ENCODE measurements at regions not wholly inside any gene's neighbourhood (a gene's known extent, or its start where the extent isn't known, plus 50 kb on each side); places are given as distances from the start of the nearest gene placed in this dataset.

DNA sequence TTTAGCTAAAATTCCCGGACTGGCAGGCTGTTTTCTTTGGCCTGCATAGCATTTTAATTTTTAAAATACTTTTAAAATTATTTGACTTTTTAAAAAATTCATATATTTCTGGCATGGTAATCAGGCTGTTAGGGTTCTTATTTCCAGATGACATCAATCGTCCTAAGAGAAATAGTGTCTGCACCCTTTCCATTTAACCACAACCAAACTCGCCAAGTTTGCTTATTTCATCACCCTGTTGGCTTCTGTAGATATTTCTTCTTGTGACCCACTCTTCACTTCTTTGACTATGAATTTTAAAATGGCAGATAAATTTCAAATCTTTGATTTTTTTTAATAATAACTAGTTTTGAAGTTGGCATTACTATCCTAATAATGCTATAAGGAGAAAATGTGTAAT, 675.7 kb upstream of the FTMT start:
- H3K27me3 Mint-ChIP-seq, result no peaks in the 10 kb centered on the region
- H3K36me3 Mint-ChIP-seq, result no peaks in the 10 kb centered on the region
- H3K36me3 ChIP-seq (ENCODE audit: control insufficient read depth, insufficient read depth, low read length), result no peaks in the 10 kb centered on the region
- H3K27ac ChIP-seq (ENCODE audit: insufficient read depth, low read length, poor library complexity, severe bottlenecking), result no peak overlapping the region
- H3K9me3 Mint-ChIP-seq, result peaks cover 0 to 10% (median 2%) of the 10 kb centered on the region in 7 donors
- H3K4me1 Mint-ChIP-seq, result no peaks in the 10 kb centered on the region
- DNase-seq (no peak), ATAC-seq (ENCODE audit: low read depth in 2 of 2) (no peak)
- H3K4me3 Mint-ChIP-seq, result no peak overlapping the region
- no peaks in the 10 kb centered on the region for H3K9me3 ChIP-seq (ENCODE audit: control insufficient read depth in 2 of 2, low read length in 2 of 2)
- no peak overlapping the region for H3K4me3 ChIP-seq (ENCODE audit: low read depth, low read length)
- no peak overlapping the region for H3K27ac Mint-ChIP-seq
- H3K4me1 ChIP-seq (ENCODE audit: control insufficient read depth, insufficient read depth, low read length, poor library complexity, severe bottlenecking), result no peaks in the 10 kb centered on the region
- H3K27me3 ChIP-seq (ENCODE audit: control insufficient read depth, insufficient read depth, low read length), result no peaks in the 10 kb centered on the region

DNA sequence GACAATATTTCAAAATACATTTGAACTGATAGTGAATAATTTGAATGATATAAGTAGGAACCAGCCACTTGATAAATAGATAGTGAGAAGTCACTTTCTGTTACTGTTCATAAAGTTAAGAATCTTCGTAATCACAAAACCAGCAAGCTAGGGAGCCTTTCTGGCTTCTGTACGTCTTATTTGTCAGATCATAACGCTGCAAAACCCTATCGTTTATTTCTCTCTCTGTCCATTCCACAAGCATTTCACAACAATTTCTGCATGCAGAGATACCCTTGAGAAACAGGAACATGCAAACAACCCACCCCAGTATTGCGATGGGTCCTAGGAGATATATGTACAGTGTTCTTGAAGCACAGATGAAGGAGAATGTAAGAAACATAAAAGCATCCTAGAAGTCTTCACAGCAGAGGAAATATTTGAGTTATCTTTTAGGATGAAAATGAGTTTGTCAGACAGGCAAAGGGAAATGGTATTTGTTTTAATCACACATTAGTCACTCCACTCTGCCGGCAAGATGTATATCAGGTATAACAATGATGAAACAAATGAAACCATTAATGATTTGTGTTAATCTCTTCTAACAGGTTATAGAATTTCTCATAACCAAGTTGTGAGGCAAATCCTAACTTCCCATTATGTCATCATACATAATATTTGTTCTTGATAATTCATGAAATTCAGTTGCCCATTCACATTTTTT, 668.7 kb upstream of the FTMT start:
- H3K9me3 ChIP-seq (ENCODE audit: control insufficient read depth in 2 of 2, low read length in 2 of 2), result peaks cover 0 to 2% of the 10 kb centered on the region in 2 experiments
- no peaks in the 10 kb centered on the region for H3K4me1 ChIP-seq (ENCODE audit: control insufficient read depth, insufficient read depth, low read length, poor library complexity, severe bottlenecking)
- Mint-ChIP-seq H3K27me3 (no peaks in the 10 kb centered on the region), H3K4me1 (no peaks in the 10 kb centered on the region), H3K4me3 (no peak overlapping the region), H3K9me3 (peaks cover 0 to 10% (median 1%) of the 10 kb centered on the region in 7 donors), H3K27ac (no peak overlapping the region), H3K36me3 (no peaks in the 10 kb centered on the region)
- no peak for ATAC-seq (ENCODE audit: low read depth in 2 of 2)
- no peak overlapping the region for H3K4me3 ChIP-seq (ENCODE audit: low read depth, low read length)
- DNase-seq, result no peak
- no peaks in the 10 kb centered on the region for H3K36me3 ChIP-seq (ENCODE audit: control insufficient read depth, insufficient read depth, low read length)
- no peaks in the 10 kb centered on the region for H3K27me3 ChIP-seq (ENCODE audit: control insufficient read depth, insufficient read depth, low read length)
- no peak overlapping the region for H3K27ac ChIP-seq (ENCODE audit: insufficient read depth, low read length, poor library complexity, severe bottlenecking)

DNA sequence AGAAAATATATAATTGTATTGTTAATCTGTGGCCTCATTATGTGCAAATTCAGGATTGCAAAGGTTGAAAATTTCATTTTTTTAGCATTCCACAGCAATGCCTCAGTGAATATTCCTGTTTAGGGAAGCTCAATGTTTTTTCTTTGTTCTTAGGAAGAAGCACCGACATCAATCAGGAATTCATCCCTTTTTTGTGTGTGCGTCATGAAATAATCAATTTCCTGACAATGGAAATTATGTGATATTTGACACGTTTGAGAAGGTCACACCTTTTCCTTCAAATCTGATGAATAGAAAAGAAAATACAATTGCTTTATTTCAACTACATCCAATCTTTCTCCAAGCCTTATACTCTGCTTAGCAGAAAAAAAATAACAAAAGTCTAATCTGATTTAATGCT, 662.8 kb upstream of the FTMT start:
- Mint-ChIP-seq H3K36me3 (no peaks in the 10 kb centered on the region), H3K27me3 (no peaks in the 10 kb centered on the region), H3K4me1 (no peaks in the 10 kb centered on the region), H3K9me3 (peaks cover 0 to 10% (median 3%) of the 10 kb centered on the region in 7 donors), H3K27ac (no peak overlapping the region), H3K4me3 (no peak overlapping the region)
- H3K4me1 ChIP-seq (ENCODE audit: control insufficient read depth, insufficient read depth, low read length, poor library complexity, severe bottlenecking), result no peaks in the 10 kb centered on the region
- no peak overlapping the region for H3K4me3 ChIP-seq (ENCODE audit: low read depth, low read length)
- no peak for ATAC-seq (ENCODE audit: low read depth in 2 of 2)
- H3K27ac ChIP-seq (ENCODE audit: insufficient read depth, low read length, poor library complexity, severe bottlenecking), result no peak overlapping the region
- no peaks in the 10 kb centered on the region for H3K36me3 ChIP-seq (ENCODE audit: control insufficient read depth, insufficient read depth, low read length)
- no peak for DNase-seq
- no peaks in the 10 kb centered on the region for H3K9me3 ChIP-seq (ENCODE audit: control insufficient read depth in 2 of 2, low read length in 2 of 2)
- no peaks in the 10 kb centered on the region for H3K27me3 ChIP-seq (ENCODE audit: control insufficient read depth, insufficient read depth, low read length)

DNA sequence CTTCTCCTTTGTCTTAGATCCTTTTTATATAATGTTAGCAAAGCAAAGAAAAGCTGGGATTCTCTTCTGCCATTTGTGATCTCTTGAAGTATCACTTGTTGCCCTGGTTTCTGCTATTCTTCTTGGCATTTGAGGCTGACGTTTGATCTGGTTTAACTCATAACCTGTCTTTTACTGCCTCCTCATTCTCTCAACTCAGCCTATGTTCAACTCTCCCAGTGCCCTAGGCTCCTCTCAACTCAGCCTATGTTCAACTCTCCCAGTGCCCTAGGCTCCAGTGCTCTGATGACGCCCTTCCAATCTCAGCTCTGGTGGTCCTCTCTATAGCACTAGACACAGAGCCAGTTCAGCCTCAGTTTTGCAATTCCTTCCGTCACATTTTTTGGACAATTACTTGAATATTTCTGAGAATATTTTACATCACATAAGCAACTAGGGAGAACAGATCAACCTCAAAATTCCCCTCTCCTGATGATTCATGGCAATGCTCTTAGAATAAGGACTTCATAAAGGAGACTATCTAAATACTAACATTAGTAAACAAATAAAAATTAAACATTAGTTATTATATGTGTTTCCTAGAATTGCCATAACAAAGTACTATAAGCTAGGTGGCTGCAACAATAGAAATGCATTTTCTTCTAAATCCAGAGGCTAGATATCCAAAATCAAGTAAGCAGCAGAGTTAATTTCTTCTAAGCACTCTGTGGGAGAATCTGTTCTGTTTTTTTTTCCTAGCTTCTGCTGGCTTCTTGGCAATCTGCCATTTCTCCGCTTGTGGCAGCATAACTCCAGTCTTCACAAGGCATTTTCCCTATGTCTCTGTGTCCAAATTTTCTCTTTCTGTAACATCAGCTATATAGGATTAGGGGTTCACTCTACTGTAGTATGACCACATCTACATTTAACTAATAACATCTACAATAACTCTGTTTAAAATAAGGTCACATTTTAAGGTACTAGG, 662.1 kb upstream of the FTMT start:
- Mint-ChIP-seq H3K4me3 (no peak overlapping the region), H3K36me3 (no peaks in the 10 kb centered on the region), H3K4me1 (no peaks in the 10 kb centered on the region), H3K27ac (no peak overlapping the region), H3K27me3 (no peaks in the 10 kb centered on the region), H3K9me3 (peaks cover 1 to 10% (median 3%) of the 10 kb centered on the region in 7 donors)
- Histone ChIP-seq H3K4me3 (ENCODE audit: low read depth, low read length) (no peak overlapping the region), H3K9me3 (ENCODE audit: control insufficient read depth in 2 of 2, low read length in 2 of 2) (no peaks in the 10 kb centered on the region), H3K27ac (ENCODE audit: insufficient read depth, low read length, poor library complexity, severe bottlenecking) (no peak overlapping the region), H3K4me1 (ENCODE audit: control insufficient read depth, insufficient read depth, low read length, poor library complexity, severe bottlenecking) (no peaks in the 10 kb centered on the region), H3K27me3 (ENCODE audit: control insufficient read depth, insufficient read depth, low read length) (no peaks in the 10 kb centered on the region), H3K36me3 (ENCODE audit: control insufficient read depth, insufficient read depth, low read length) (no peaks in the 10 kb centered on the region)
- DNase-seq (no peak), ATAC-seq (ENCODE audit: low read depth in 2 of 2) (no peak)

DNA sequence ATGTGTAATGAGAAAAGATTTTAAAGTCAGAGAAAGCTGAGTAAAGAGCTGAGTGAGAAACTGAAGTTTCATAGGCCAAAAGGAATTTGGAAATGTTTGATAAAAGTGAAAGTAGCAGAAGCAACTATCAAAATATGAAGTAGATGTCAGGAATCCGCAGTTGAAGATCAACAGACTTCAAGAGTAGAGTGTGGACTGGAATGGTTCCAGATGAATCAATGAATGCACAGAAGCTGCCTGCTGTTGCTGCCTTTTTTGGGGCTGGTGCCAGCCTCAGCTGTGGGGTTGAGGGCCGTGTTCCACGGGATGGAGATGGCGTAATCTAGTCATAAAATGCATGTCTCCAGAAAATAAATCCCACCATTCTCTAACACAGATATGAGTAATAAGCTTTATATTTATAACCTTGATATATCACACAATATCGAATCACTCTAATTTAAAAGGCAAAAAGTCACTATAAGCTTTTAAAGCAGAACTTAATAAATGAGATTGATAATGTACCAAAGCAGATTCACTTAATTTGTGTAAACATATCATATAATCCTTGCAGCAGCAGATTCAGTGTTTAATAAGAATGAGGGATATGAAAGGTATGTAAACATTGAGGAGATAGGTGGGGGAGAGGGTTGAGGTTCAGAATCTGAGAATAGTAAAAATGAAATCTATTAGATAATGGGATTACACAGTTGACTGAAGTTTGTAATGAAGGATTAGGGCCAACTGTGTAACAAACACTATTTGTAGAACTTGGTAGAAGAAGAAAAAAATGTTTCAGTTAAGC, 652.3 kb upstream of the FTMT start:
- no peaks in the 10 kb centered on the region for H3K27me3 Mint-ChIP-seq
- Histone ChIP-seq H3K36me3 (ENCODE audit: control insufficient read depth, insufficient read depth, low read length) (no peaks in the 10 kb centered on the region), H3K27ac (ENCODE audit: insufficient read depth, low read length, poor library complexity, severe bottlenecking) (no peak overlapping the region), H3K4me1 (ENCODE audit: control insufficient read depth, insufficient read depth, low read length, poor library complexity, severe bottlenecking) (no peaks in the 10 kb centered on the region), H3K27me3 (ENCODE audit: control insufficient read depth, insufficient read depth, low read length) (no peaks in the 10 kb centered on the region), H3K9me3 (ENCODE audit: control insufficient read depth in 2 of 2, low read length in 2 of 2) (no peaks in the 10 kb centered on the region), H3K4me3 (ENCODE audit: low read depth, low read length) (no peak overlapping the region)
- H3K4me1 Mint-ChIP-seq, result no peaks in the 10 kb centered on the region
- no peak overlapping the region for H3K4me3 Mint-ChIP-seq
- no peaks in the 10 kb centered on the region for H3K36me3 Mint-ChIP-seq
- H3K27ac Mint-ChIP-seq, result no peak overlapping the region
- ATAC-seq (ENCODE audit: low read depth in 2 of 2) (no peak), DNase-seq (no peak)
- H3K9me3 Mint-ChIP-seq, result peaks cover 0 to 6% (median 1%) of the 10 kb centered on the region in 7 donors

DNA sequence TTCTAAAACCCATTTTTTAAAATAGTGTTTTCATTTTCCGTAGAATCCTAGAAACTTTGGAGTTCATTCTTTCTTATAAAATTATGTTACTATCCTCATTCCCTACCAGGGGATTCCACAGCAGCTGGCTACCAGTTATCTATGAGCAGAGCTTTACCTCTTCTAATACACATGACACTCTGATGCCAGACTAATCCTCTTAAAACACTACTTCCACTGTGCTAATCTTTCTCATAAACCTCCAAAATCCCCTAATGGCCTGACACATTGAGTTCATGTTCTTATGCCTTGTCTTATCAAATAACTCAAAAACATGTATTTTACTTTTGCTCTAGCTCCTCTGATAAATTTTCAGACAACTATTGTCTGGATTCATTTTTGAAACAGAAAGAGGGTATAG, 633.6 kb upstream of the FTMT start:
- no peaks in the 10 kb centered on the region for H3K27me3 Mint-ChIP-seq
- no peak overlapping the region for H3K27ac ChIP-seq (ENCODE audit: insufficient read depth, low read length, poor library complexity, severe bottlenecking)
- no peak overlapping the region for H3K27ac Mint-ChIP-seq

DNA sequence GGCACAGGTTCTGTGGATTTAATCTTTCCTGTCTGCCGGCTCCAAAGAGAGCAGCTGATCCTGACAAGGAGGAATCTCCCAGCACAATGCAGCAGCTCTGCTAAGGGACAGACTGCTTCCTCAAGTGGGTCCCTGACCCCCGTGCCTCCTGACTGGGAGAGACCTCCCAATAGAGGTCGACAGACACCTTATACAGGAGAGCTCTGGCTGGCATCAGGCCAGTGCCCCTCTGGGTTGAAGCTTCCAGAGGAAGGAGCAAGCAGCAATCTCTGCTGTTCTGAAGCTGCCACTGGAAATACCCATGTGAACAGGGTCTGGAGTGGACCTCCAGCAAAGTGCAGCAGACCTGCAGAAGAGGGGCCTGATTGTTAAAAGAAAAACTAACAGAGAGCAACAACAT, 630.2 kb upstream of the FTMT start:
- Histone ChIP-seq H3K27me3 (ENCODE audit: control insufficient read depth, insufficient read depth, low read length) (no peaks in the 10 kb centered on the region), H3K4me3 (ENCODE audit: low read depth, low read length) (no peak overlapping the region), H3K27ac (ENCODE audit: insufficient read depth, low read length, poor library complexity, severe bottlenecking) (no peak overlapping the region), H3K36me3 (ENCODE audit: control insufficient read depth, insufficient read depth, low read length) (no peaks in the 10 kb centered on the region), H3K9me3 (ENCODE audit: control insufficient read depth in 2 of 2, low read length in 2 of 2) (peaks cover 4 to 8% of the 10 kb centered on the region in 2 experiments), H3K4me1 (ENCODE audit: control insufficient read depth, insufficient read depth, low read length, poor library complexity, severe bottlenecking) (no peaks in the 10 kb centered on the region)
- no peak overlapping the region for H3K4me3 Mint-ChIP-seq
- H3K9me3 Mint-ChIP-seq, result peaks cover 0 to 22% (median 12%) of the 10 kb centered on the region in 7 donors
- DNase-seq (no peak), ATAC-seq (ENCODE audit: low read depth in 2 of 2) (no peak)
- no peaks in the 10 kb centered on the region for H3K36me3 Mint-ChIP-seq
- no peaks in the 10 kb centered on the region for H3K27me3 Mint-ChIP-seq
- no peaks in the 10 kb centered on the region for H3K4me1 Mint-ChIP-seq
- H3K27ac Mint-ChIP-seq, result no peak overlapping the region

More for the DNA sequence above, 633.6 kb upstream of the FTMT start:
- Histone ChIP-seq H3K4me1 (ENCODE audit: control insufficient read depth, insufficient read depth, low read length, poor library complexity, severe bottlenecking) (no peaks in the 10 kb centered on the region), H3K36me3 (ENCODE audit: control insufficient read depth, insufficient read depth, low read length) (no peaks in the 10 kb centered on the region), H3K9me3 (ENCODE audit: control insufficient read depth in 2 of 2, low read length in 2 of 2) (peaks cover 4 to 8% of the 10 kb centered on the region in 2 experiments), H3K27me3 (ENCODE audit: control insufficient read depth, insufficient read depth, low read length) (no peaks in the 10 kb centered on the region), H3K4me3 (ENCODE audit: low read depth, low read length) (no peak overlapping the region)
- peaks cover 0 to 12% (median 5%) of the 10 kb centered on the region in 7 donors for H3K9me3 Mint-ChIP-seq
- H3K4me3 Mint-ChIP-seq, result peak overlapping the region in 1 of 4 donors; percentile 89
- ATAC-seq (ENCODE audit: low read depth in 2 of 2) (no peak), DNase-seq (no peak)
- H3K4me1 Mint-ChIP-seq, result no peaks in the 10 kb centered on the region
- no peaks in the 10 kb centered on the region for H3K36me3 Mint-ChIP-seq
